Heart left ventricle (tissue), 16 donors: ENCODE measurements at regions not wholly inside any gene's neighbourhood (a gene's known extent, or its start where the extent isn't known, plus 50 kb on each side); places are given as distances from the start of the nearest gene placed in this dataset.

Source experiments
- ATAC-seq, 4 donors: fragments of 200-7000 bp; cut with Tn5 transposase; one replicate each; pipeline ENCODE4 v1.9.1; 2020 to 2022; ENCODE audit warnings: moderate library complexity in 4 of 4, mild to moderate bottlenecking in 3 of 4, moderate number of reproducible peaks in 1 of 4
- DNase-seq, 5 donors: peaks; one replicate each; pipeline ENCODE4 v3.0.0-alpha.2; 2020
- H3K27ac ChIP-seq, 12 donors: fragments of 200-600 bp; sonication (generic) in 4 of 12; one replicate each; pipeline versions ENCODE4 v1.5.0 to v1.8.0; 2016 to 2022; ENCODE audit warnings: mild to moderate bottlenecking in 2 of 12
- H3K27me3 ChIP-seq, 9 donors: fragments of 200-600 bp; sonication (generic) in 2 of 9; one replicate each; pipeline versions ENCODE4 v1.5.1 to v1.8.0; 2016 to 2022; ENCODE audit warnings: mild to moderate bottlenecking in 3 of 9
- H3K36me3 ChIP-seq, 9 donors: fragments of 200-600 bp; sonication (generic) in 2 of 9; one replicate each; pipeline versions ENCODE4 v1.5.0 to v1.8.0; 2018 to 2022; ENCODE audit warnings: mild to moderate bottlenecking in 2 of 9
- H3K4me1 ChIP-seq, 12 donors: fragments of 200-600 bp; sonication (generic) in 4 of 12; one replicate each; pipeline versions ENCODE4 v1.5.0 to v1.8.0; 2016 to 2022; ENCODE audit warnings: mild to moderate bottlenecking in 3 of 12
- H3K4me3 ChIP-seq, 12 donors: fragments of 200-600 bp; sonication (generic) in 4 of 12; one replicate each; pipeline versions ENCODE4 v1.5.0 to v1.8.0; 2017 to 2022; ENCODE audit warnings: mild to moderate bottlenecking in 9 of 12, moderate library complexity in 4 of 12
- H3K9me3 ChIP-seq, 12 donors: fragments of 200-600 bp; sonication (generic) in 4 of 12; one replicate each; pipeline versions ENCODE4 v1.5.0 to v1.8.0; 2016 to 2022; ENCODE audit warnings: mild to moderate bottlenecking in 1 of 12
- POLR2A ChIP-seq, 2 donors: fragments of 450-650 bp; IDR thresholded peaks; one replicate each; pipeline ENCODE4 v1.6.1; 2017; ENCODE audit warnings: antibody characterized with exemption in 2 of 2, mild to moderate bottlenecking in 2 of 2, moderate library complexity in 2 of 2
- WGBS, 4 donors: extraction: QIAGEN DNeasy Blood & Tissue Kit in 2 of 4; methylation state at CpG; one replicate each; pipeline versions ENCODE4 v1.1.5 to v1.1.7; 2013 to 2018; 5-methylcytosine and 5-hydroxymethylcytosine counted together
- intact Hi-C, 10 donors: fragments of 100-400 bp; cut with DNase I; formaldehyde crosslinking; loops; one replicate each; pipeline versions ENCODE4 v1.11.1 to v1.14.2; 2022
- TF ChIP-seq, protein P1 (sequence below), 12 donors: fragments of 200-600 bp; sonication (generic) in 4 of 12; IDR thresholded peaks; one replicate each; pipeline versions ENCODE4 v1.5.0 to v1.8.0; 2018 to 2022; ENCODE audit warnings: antibody characterized with exemption in 12 of 12, mild to moderate bottlenecking in 5 of 12
- donor health status: ischemic (EF 13 %, LVEDD 7.1; RV severe dilation, severe dysfunction).
- donor health status: healthy with polysubstance abuse.
- donor health status: DM: no; HTN: yes; CAD: no.
- donor health status: DM: no; HTN: no; CAD: no.
- donor health status: ischemic (EF 25% LVEDD 6.9; RV normal size, moderate dysfunction).
- donor health status: ischemic (EF 25% LVEDD 5.7; RV mildly dilated, moderate dysfunction).
- donor health status: healthy.
- donor health status: DM: yes; HTN: yes; CAD: no.
- donor health status: ischemic (EF 35%, LVEDD 5.7; RV mildly dilated, moderate dysfunction).
- donor health status: nonischemic (EF 11% LVEDD 7.7; RV severe dilation, severe dysfunction).
- donor health status: DM: yes; HTN: yes; CAD: no.
- donor health status: PGD.
- donor health status: ischemic (EF 29% LVEDD 5.4; RV normal size, mild dysfunction).
- donor health status: nonischemic (EF 23%, LVEDD 6.1; RV moderate dilation, normal function).

- ATAC-seq (no peak), DNase-seq (no peak)
- no peak for TF ChIP-seq POLR2A (IDR thresholded peaks at IDR 0.05)
- TF ChIP-seq, protein P1, sequence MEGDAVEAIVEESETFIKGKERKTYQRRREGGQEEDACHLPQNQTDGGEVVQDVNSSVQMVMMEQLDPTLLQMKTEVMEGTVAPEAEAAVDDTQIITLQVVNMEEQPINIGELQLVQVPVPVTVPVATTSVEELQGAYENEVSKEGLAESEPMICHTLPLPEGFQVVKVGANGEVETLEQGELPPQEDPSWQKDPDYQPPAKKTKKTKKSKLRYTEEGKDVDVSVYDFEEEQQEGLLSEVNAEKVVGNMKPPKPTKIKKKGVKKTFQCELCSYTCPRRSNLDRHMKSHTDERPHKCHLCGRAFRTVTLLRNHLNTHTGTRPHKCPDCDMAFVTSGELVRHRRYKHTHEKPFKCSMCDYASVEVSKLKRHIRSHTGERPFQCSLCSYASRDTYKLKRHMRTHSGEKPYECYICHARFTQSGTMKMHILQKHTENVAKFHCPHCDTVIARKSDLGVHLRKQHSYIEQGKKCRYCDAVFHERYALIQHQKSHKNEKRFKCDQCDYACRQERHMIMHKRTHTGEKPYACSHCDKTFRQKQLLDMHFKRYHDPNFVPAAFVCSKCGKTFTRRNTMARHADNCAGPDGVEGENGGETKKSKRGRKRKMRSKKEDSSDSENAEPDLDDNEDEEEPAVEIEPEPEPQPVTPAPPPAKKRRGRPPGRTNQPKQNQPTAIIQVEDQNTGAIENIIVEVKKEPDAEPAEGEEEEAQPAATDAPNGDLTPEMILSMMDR (IDR thresholded peaks at IDR 0.05): no peak
- no peak overlapping the region for H3K27ac ChIP-seq
- peaks cover 0 to 3% (median 0%) of the 10 kb centered on the region in 12 donors for H3K9me3 ChIP-seq
- no peaks in the 10 kb centered on the region for H3K36me3 ChIP-seq
- peaks cover 0 to 10% (median 0%) of the 10 kb centered on the region in 12 donors for H3K4me1 ChIP-seq
- H3K4me3 ChIP-seq: no peak overlapping the region
- WGBS, 4 donors: 44 to 95% (median 68%) methylated on average over 2 of the region's 2 CpGs
- no peaks in the 10 kb centered on the region for H3K27me3 ChIP-seq
- intact Hi-C loops: loop anchor here in 9 of 10 donors (1.0 to 5.0 kb wide), 4 partner anchors 24 to 51 kb away; no protein-coding TSS in a partner anchor
These were observed 212.7 kb upstream of the MIR17HG start for GRCh38 chr13:91134803-91135184.

DNA sequence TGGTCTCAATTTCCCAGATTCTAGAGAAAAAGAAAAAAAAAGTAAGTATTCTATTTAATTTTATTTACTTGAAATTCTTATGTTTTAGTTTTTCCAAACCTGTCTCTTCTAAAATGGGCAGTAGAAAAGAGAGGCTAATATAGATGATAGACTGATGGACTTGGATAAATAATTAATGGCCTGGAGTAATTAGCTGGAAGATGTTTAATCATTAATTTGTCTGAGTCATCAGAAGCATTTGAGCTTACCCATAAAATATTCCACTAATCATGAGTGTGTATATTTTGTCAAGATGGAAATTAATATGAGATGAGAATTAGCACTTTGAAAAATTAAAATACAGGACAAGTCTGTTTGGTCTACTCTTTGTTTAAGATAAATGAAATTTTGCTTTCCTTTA lies 212.1 kb upstream of the MIR17HG start:
- no peak for ATAC-seq
- no peak overlapping the region for H3K4me3 ChIP-seq
- TF ChIP-seq POLR2A (IDR thresholded peaks at IDR 0.05): no peak
- TF ChIP-seq, protein P1 (IDR thresholded peaks at IDR 0.05): no peak
- H3K4me1 ChIP-seq: peaks cover 0 to 10% (median 0%) of the 10 kb centered on the region in 12 donors
- DNase-seq: no peak
- H3K27me3 ChIP-seq: no peaks in the 10 kb centered on the region
- peaks cover 0 to 3% (median 0%) of the 10 kb centered on the region in 12 donors for H3K9me3 ChIP-seq
- intact Hi-C loops: loop anchor here in 5 of 10 donors (2.0 to 5.0 kb wide), 3 partner anchors 23 to 49 kb away; no protein-coding TSS in a partner anchor
- H3K27ac ChIP-seq: no peak overlapping the region
- H3K36me3 ChIP-seq: no peaks in the 10 kb centered on the region

GRCh38 chr13:91135968-91136367 lies 211.5 kb upstream of the MIR17HG start:
- no peaks in the 10 kb centered on the region for H3K27me3 ChIP-seq
- H3K9me3 ChIP-seq: peaks cover 0 to 3% (median 0%) of the 10 kb centered on the region in 12 donors
- intact Hi-C loops: loop anchor here in 5 of 10 donors (2.0 to 5.0 kb wide), 3 partner anchors 23 to 49 kb away; no protein-coding TSS in a partner anchor
- H3K4me3 ChIP-seq: no peak overlapping the region
- peaks cover 0 to 10% (median 0%) of the 10 kb centered on the region in 12 donors for H3K4me1 ChIP-seq
- no peak for TF ChIP-seq POLR2A (IDR thresholded peaks at IDR 0.05)
- TF ChIP-seq, protein P1 (IDR thresholded peaks at IDR 0.05): no peak
- DNase-seq (no peak), ATAC-seq (no peak)
- H3K27ac ChIP-seq: no peak overlapping the region
- H3K36me3 ChIP-seq: no peaks in the 10 kb centered on the region

- Histone ChIP-seq H3K27ac (no peak overlapping the region), H3K36me3 (no peaks in the 10 kb centered on the region), H3K9me3 (peaks cover 0 to 3% (median 0%) of the 10 kb centered on the region in 12 donors), H3K27me3 (no peaks in the 10 kb centered on the region), H3K4me1 (peaks cover 0 to 10% (median 0%) of the 10 kb centered on the region in 12 donors), H3K4me3 (no peak overlapping the region)
- TF ChIP-seq, protein P1 (IDR thresholded peaks at IDR 0.05): no peak
- TF ChIP-seq POLR2A (IDR thresholded peaks at IDR 0.05): no peak
- DNase-seq: no peak
- no peak for ATAC-seq
- 85 to 92% (median 86%) methylated on average over 2 of the region's 2 CpGs for WGBS, 4 donors
- intact Hi-C loops: loop anchor here in 2 of 10 donors (5.0 kb wide), 1 partner anchor 45 kb away; no protein-coding TSS in a partner anchor
These were observed 210.7 kb upstream of the MIR17HG start for GRCh38 chr13:91136806-91137205.
